Prostate gland (tissue), 2 donors: ENCODE measurements at regions not wholly inside any gene's neighbourhood (a gene's known extent, or its start where the extent isn't known, plus 50 kb on each side); places are given as distances from the start of the nearest gene placed in this dataset.

Source experiments
- POLR2A ChIP-seq: fragments of 450-650 bp; IDR thresholded peaks from one replicate; pipeline ENCODE4 v1.6.1; 2016; ENCODE audit warnings: antibody characterized with exemption, mild to moderate bottlenecking
- POLR2AphosphoS5 ChIP-seq: sonication (generic); formaldehyde crosslinking; IDR thresholded peaks from one replicate; pipeline ENCODE4 v1.6.1; 2017; ENCODE audit warnings: antibody characterized with exemption
- TF ChIP-seq, protein P1 (sequence below), 4 experiments: fragments of 200-600 bp in 2 of 4; fragments of 450-650 bp in 2 of 4; sonication (generic) in 2 of 4; IDR thresholded peaks; 1 replicate in 3 of 4; 2 replicates in 1 of 4; pipeline ENCODE4 v1.5.1; 2016 to 2019; ENCODE audit warnings: antibody characterized with exemption in 4 of 4, mild to moderate bottlenecking in 2 of 4, moderate library complexity in 2 of 4

- TF ChIP-seq, protein P1, sequence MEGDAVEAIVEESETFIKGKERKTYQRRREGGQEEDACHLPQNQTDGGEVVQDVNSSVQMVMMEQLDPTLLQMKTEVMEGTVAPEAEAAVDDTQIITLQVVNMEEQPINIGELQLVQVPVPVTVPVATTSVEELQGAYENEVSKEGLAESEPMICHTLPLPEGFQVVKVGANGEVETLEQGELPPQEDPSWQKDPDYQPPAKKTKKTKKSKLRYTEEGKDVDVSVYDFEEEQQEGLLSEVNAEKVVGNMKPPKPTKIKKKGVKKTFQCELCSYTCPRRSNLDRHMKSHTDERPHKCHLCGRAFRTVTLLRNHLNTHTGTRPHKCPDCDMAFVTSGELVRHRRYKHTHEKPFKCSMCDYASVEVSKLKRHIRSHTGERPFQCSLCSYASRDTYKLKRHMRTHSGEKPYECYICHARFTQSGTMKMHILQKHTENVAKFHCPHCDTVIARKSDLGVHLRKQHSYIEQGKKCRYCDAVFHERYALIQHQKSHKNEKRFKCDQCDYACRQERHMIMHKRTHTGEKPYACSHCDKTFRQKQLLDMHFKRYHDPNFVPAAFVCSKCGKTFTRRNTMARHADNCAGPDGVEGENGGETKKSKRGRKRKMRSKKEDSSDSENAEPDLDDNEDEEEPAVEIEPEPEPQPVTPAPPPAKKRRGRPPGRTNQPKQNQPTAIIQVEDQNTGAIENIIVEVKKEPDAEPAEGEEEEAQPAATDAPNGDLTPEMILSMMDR (IDR thresholded peaks at IDR 0.05), result no peak
- no peak for TF ChIP-seq POLR2A
- no peak for TF ChIP-seq POLR2AphosphoS5
Observed at GRCh38 chr22:47236161-47236560, 473.7 kb downstream of the TBC1D22A start.
